GM19023 (cell line): ENCODE measurements at regions not wholly inside any gene's neighbourhood (a gene's known extent, or its start where the extent isn't known, plus 50 kb on each side); places are given as distances from the start of the nearest gene placed in this dataset.

ENCODE experiments used
- ATAC-seq: cut with Tn5 transposase; IDR thresholded peaks from one replicate; pipeline ENCODE4 v1.9.1; 2021; ENCODE audit warnings: mild to moderate bottlenecking, moderate library complexity; ENCODE audit not compliant: unreplicated experiment

DNA sequence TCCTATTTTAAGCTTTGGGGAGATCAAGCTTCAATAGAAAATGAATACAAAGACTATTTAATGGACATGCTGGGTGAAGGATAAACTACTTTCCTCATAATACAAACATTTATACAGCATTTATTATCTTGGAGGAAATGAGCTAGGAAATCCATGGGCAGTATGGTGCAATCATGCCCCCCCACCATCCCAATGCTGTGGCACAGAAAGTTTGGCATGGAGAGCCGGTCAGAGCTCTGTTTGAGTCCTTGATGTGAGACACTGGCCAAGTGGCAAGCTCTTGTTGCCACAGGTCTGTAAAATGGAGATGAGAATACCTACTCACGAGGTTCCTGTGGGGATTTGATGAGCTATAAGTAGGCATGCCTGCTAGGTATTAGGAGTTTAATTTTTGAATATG, 120.6 kb downstream of the MAB21L3 start:
- no peak for ATAC-seq

DNA sequence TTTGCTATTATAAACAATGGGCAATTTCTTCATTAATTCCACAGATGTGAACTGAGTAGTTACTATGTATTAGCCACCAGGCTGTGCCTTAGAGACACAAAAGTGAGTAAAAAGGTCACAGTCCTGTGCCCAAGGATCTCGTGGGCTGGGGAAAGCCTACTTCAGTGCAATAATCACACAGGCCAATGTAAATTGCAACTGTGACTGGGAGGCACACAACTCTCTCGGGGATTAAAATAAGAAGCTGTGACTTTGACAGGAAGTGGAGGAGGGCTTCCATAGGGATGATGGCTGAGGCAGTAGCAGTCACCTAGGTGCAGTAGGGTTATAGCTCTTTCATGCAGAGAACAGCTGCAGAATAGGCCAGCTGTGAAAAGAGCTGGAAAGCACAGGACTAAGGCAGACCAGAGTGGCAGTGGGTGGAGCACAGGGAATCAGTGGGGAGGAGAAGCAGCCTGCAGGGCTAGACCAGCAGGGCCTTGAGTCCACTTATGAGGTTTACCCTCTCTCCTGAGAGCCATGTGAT, 121.9 kb downstream of the MAB21L3 start:
- ATAC-seq, result no peak

DNA sequence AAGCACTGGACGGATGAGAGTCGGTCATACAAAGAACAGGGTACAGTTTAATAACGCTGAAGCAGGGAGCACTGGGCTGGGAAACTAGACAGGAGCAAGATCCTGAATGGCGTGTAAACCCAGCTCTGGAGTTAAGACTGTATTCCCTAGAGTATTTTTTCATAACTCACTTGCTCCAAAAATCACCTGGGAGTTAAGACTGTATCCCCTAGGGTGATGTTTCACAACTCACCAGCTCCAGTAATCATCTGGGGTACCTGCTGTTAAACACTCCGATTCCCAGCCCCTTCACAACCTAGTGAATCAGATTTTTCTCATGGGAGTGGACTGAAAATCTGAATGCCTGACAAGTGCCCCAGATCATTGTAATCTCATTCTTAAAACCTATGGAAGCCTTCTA, 123.2 kb downstream of the MAB21L3 start:
- ATAC-seq, result no peak

DNA sequence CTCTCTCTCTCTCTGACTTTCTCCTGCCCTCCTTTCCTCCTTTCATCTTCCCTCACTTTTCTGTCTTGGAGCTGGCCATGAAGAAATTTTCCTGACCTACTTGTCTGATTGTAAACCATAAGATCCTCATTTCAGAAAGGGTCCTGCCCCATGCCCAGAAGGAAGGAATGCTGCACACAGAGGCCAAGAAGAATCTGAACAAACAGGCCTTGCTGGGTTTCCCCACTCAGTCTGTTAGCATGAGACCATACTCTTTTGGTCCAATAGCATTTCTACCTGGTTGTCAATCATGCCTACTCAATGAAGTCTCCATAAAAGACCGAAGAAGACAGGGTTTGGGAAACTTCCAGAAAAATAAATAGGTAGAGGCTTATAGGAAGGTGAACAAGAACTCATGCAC, 128.7 kb downstream of the MAB21L3 start:
- ATAC-seq, result no peak

DNA sequence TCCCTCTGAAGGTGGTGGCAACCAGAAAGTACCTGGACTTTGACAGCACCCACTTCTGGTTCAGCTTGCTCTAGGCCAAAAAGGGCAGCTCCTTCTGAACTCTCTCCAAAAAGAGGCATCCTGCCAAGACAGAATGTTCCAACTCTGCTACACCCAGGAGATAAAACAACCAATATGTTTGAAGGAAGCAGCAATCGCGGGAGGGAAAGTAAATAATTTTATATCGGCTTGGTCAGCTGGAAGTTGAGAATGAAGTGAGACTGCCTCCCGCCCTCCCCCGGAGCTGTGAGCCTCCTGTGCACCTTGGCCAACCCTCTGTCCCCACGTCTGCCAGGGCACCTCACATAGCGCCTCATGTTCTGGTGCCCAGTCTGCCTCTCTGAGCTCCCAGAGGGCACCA, 130.3 kb upstream of the ATP1A1 start:
- no peak for ATAC-seq

DNA sequence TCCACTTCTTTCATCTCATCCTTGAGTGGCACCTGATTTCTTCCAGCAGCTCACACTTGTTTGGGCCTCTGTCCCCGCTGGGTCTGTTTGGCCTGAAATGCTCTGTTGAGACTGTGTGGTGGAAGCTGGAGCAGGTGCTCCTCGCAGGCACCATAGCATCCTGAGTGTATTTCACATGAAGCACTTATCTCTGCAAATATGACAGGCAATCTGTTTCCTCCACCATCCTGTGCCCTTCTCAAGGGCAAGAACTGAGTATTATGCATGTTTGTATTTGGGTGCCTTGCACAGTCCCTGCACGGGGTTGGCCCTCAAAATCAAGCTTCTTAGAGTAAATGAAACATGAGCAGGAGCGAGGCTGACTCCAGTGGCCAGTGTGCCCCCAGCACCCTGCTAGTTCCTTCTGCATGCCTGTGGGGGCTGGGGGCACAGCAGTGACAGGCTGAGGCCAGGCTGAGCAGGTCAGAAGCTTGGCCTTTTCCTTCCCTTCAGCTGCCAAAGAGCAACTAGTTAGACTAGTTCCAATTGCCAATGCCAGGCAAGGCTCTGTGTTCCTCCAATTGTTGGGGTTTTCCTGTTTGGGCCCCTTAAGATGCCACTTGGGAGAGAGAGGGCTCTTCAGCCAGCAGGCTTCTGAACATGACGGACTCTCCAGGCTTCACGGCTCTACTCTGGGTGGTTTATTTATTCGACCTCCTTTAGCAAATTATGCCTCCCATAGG, 129.6 kb upstream of the ATP1A1 start:
- ATAC-seq, result no peak

DNA sequence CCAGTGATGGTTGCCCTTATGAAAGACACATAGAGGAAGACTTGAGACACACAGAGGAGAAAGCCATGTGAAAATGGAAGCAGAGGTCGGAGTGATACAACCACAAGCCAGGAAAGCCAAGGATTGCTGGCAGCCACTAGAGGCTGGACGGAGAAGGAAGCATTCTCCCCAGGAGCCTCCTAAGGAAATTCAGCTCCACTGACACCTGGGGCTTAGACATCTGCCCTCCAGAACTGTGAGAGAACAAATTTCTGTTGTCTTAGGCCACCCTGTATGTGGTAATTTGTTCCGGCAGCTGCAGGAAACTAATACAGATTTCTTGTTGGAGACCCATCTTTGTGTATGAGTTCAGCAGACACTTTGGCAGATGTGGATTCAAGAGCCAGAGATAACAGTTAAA, 126.9 kb upstream of the ATP1A1 start:
- ATAC-seq, result no peak

DNA sequence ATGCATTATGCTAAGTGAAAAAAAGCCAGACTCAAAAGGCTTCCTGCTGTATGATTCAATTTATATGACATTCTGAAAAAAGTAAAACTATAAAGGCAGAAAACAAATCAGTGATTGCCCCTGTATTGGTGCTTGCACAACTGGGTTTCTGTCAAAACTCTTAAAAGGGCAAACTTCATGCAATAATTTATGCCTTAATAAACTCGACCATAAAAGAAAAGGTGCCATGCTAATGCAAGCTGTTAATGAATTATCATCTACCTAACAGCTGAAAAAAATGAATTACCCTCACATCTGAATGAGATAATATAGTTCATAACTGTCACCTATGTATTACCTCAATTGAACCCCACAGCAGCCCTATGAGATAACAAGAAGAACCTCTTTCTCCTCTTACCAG, 120.8 kb upstream of the ATP1A1 start:
- no peak for ATAC-seq

DNA sequence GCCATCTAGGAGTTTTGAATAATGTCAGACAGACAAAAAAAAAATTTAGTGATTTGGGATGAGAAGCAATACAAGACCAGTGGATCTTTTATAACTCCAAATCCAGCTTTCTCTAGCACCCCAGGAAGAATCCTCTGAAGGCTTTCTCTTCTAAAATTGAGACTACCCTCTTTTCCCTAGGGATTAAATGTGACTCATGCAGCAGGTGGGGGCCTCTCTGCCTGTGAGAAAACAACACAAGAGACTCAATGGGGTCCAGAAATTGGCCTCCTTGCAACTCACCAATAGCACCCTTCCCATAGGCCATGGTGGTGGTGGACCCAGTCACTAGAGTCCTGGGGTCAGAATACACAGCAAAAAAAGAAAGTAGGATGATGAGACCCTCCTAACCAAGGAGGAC, 120.3 kb upstream of the ATP1A1 start:
- ATAC-seq, result no peak

DNA sequence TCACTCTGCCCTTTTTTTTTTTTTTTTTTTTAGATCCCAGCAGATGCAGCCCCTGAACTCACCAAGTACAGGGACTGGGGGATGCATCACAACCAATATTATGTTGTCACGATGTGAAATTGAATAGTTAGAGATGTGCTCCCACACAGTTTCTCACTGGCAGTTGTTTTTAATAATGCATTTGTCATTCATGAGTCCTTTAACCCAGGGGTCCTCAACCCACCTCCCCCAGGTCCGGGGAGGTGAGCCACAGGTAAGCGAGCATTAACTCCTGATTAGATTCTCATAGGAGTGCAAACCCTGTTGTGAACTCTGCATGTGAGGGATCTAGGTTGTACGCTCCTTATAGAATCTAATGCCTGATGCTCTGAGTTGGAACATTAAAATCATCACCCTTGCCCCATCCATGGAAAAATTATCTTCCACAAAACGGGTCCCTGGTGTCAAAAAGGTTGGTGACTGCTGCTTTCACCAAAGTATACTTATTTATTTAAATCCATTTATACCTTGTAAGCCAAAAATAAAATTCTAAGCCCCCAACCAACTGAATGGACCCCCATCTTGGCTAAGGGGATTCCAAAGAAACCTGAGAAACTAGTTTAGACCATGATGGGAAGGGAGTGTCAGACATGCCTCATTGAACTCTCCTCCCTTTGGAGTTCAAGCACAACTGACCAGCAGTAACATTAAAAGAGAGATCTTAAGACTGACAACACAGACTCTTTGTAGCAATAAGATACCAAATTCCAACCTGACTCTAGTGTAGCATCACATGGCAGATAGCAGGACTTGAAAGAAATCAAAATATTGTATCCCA, 119.3 kb upstream of the ATP1A1 start:
- no peak for ATAC-seq

DNA sequence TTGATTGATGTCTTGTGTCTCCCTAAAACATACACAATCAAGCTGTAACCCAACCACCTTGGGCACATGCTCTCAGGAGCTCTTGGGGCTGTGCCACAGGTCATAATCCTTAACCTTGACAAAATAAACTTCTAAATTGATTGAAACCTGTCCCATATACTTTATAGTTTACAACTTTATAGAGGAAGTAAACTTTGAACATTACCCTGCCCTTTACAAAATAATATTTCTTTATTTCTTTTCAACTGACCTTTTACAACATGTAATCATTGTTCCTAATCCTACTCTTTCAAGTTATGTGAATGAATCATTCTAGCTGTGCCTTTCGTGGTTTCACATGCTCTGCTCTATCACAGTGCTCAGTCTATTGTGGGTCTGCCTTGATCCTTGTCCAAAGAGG, 118.3 kb upstream of the ATP1A1 start:
- ATAC-seq, result no peak

DNA sequence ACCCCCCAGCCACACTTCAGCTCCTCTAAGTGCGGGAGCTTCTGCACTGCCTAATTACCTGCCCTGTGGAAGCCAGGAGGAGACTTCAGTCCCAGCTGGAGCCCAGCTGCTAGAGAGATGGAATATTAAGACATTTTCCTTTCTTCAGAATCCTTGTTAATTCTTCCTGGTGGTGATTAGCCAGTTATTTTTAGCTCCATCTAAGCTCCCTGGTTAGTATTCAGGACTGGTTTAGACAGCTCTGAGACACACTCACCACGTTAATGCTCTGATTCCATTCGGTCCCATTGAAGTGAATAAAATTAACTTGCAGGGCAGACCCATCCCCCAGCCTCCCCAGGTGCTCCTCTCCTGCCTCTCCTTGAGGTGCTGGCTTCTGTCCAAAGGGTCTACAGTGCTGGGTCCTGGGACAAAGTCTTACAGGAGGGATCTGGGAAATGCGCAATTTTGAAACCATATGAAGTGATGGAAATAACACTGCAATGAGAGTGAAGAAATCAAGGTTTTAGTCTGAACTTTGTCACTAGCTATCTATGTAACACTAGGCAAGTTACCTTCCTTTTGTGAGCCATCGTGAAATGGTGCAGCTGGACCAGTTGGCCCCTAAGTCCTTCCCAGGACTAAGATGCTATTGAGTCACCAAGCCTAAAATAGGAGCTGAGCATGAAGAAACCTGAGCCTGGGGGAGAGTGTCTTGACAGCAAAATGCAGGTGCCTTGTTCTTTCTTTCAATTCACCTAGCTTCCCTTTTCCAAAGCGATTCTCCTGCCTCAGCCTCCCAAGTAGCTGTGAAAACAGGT, 117.4 kb upstream of the ATP1A1 start:
- ATAC-seq, result no peak

DNA sequence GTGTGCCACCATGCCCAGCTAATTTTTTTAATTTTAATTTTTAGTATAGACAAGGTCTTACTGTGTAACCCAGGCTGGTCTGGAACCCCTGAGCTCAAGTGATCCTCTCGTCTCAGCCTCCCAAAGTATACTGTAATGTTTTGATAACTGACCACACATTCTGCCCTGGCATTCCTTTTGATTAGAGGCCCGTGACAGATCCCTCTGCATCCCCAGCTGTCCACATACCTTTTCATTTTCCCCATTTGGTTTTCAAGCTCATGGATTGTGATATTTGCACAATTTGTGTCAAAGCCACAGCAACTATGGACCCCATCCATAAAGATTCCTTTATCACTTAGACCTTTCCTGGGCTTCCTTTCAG, 116.8 kb upstream of the ATP1A1 start:
- ATAC-seq, result no peak

DNA sequence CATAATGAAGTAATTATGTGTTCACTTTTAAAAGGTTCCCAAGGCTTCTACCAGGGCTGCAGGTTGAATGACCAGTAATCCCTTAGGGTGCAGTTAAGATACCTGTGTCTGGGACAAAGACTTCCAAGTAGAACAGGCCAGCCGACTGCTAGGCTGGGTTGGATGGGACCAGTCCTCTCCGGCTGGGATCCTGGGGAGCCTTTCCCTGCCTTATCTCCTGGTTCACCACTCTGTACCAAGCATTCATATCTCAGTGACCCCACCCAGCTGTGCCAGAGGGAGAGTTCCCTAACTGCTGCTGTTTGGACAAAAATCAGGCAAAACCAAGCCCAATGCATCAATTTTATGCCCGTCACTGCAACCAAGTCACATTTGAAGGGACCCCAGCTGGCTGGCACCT, 116.2 kb upstream of the ATP1A1 start:
- no peak for ATAC-seq

DNA sequence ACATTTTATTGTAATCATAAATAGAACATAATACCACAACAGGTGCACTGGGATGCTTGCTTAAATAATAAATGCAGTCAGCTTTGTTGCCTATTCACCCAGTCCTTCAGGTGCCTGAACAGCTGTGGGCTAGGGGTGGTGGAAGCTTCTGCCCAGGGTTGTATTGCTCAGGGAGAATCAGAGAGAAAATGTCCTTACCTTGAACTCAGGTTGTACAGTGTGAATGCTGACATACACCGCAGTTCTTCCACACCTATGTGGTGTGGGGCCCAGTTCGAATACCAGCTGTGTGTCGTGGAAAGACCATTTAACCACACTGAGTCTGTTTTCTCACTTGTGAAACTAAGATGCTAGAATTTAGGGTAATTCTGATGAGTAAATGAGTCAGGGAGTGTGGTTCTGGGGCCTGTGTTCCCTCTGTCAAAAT, 115.7 kb upstream of the ATP1A1 start:
- ATAC-seq, result peak; percentile 79

DNA sequence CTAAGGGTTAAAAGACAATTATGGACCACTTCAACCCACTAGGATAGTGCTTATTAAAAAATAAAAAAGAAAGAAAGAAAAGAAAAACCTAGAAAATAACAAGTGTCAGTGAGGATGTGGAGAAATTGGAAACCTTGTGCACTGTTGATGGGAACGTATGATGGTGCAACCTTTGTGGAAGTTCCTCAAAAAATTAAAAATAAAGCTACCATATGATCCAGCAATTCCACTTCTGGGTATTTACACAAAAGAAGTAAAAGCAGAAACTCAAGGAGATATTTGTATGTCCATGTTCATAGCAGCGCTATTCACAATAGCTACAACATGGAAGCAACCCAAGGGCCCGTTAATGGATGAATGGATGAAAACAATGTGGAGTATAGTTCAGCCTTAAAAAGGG, 115.2 kb upstream of the ATP1A1 start:
- ATAC-seq, result no peak

DNA sequence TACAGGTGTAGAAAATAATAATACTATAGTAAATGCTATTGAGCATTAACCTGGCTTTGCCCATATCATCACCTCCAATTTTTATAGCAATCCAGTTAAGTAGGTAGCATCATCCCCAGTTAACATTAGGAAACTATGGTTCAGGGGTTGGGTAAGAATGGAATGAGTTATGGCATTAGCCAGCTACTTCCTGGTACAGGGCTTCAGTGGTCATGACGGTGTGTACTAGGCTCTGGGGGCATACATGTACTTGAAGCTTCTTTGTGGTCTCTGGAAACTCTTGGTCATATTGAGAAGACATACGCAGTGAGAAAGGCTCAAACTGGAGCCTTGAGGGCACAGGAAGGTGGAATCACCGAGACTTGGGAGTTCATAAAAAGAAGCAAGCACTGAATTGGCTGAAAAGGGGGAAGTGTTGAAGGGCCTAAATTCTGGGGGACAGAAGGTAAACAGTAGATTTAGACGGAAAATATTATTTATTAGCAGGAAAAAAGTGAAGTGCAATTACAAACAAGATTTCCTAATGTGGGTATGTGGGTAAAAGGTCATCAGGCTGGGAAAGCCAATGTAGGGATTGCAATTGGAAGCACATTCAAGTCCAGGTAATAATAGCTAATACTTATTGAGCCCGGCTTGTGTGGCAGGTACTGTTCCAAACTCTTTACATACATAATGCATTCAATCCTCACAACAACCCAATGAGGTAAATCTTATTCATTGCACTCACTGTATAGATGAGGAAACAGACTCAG, 114.2 kb upstream of the ATP1A1 start:
- ATAC-seq, result no peak

DNA sequence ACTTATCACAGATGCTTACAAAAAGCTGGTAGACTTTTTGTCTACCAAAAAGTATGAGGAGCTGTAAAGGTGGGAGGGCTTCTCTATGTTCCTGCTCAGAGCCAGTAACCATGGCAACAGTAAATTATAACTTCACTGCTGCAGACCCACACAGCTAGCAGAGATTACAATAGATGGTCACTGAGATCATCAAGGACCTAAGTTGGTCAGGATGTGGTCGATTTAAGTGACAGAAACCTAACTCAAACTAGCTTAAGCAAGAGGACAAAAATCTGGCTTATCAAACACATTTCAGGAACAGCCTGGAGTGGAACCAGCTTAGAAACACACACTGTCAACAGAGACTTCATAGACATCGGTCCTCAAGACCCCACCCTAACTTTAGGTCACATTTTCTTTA, 113.4 kb upstream of the ATP1A1 start:
- ATAC-seq, result no peak

DNA sequence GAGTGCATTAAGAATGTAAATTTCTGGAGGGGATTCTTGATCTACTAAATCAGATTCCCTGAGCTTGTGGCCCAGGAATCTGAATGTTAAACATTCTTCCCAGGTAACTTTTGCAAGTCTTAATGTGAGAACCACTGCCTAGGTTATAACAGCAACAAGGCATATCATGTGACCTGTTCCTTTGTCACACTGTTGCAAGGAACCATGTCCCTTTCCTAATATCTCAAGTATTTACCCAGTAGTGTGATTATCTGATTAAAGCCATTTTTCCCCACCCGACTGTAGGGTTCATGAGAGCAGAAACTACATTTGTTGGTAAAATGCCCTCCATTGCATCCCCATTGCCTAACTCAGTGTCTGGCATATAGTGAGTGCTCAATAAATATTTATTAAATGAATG, 112.9 kb upstream of the ATP1A1 start:
- no peak for ATAC-seq

DNA sequence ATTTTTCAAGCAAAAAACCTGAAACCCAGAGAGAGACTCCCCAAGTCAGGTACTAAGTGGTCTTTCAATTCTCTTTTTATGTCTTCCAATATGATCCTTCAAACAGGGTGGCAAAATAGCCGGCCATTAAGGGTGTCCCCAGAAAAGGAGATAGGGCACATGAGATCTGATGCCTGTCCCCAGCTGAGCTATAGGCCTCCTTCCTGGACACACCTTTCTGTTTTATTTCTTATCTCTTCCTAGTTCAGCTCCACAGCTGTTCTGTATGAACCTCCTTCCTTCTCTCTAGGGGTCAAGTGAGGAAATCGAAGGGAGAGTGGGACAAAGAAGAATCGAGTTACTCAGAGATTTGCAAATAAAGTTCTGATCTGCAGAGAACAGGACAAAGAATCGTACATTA, 112.4 kb upstream of the ATP1A1 start:
- no peak for ATAC-seq

DNA sequence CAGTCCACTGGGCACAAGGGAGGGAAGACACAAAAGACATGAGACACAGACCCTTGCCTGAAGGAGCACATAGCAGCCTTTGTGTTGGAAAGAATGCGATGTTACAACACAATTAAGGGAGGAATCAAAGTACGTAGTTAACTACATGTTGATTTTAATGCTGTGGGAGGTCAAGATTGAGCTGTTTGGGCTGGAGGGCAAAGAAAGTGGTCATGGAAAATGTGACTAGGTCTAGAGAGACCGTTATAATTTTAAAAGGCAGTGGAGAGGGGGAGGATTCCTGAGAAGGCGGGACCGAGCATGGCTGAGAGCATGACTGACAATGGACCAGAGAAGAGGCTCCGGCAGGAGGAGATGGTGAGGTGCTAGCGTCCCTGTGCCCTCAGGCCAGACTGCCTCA, 111.8 kb upstream of the ATP1A1 start:
- no peak for ATAC-seq
